GM18519 (cell line): ENCODE measurements at regions not wholly inside any gene's neighbourhood (a gene's known extent, or its start where the extent isn't known, plus 50 kb on each side); places are given as distances from the start of the nearest gene placed in this dataset.
A peak's percentile ranks its signal among the peaks of the same experiment; 100 is the strongest.
"Not testable (repeated sequence)": the region's sequence is repeated elsewhere in the genome, so short reads cannot be mapped to it uniquely, and the experiment has no call there.

Experiments
- ATAC-seq: cut with Tn5 transposase; IDR thresholded peaks from one replicate; pipeline ENCODE4 v1.9.1; 2021; ENCODE audit warnings: mild to moderate bottlenecking, moderate library complexity; ENCODE audit not compliant: unreplicated experiment, low FRiP score

GRCh38 chr4:171538601-171539100, 274.6 kb upstream of the GALNTL6 start:
- no peak for ATAC-seq

GRCh38 chr4:171534391-171534790, 278.8 kb upstream of the GALNTL6 start:
- ATAC-seq: no peak

GRCh38 chr4:171532968-171533367, 280.2 kb upstream of the GALNTL6 start:
- no peak for ATAC-seq

- no peak for ATAC-seq
Observed at GRCh38 chr4:171524903-171525302, 288.3 kb upstream of the GALNTL6 start.

- no peak for ATAC-seq
Observed at GRCh38 chr4:171521726-171522125, 291.5 kb upstream of the GALNTL6 start.

GRCh38 chr4:171519457-171519856, 293.7 kb upstream of the GALNTL6 start:
- ATAC-seq: no peak

- no peak for ATAC-seq
Observed at GRCh38 chr4:171517883-171518282, 295.3 kb upstream of the GALNTL6 start.

GRCh38 chr4:171516694-171517093, 296.5 kb upstream of the GALNTL6 start:
- no peak for ATAC-seq

GRCh38 chr4:171484681-171485080, 328.5 kb upstream of the GALNTL6 start:
- ATAC-seq: no peak

- ATAC-seq: no peak
Observed at GRCh38 chr4:171478181-171478580, 335.0 kb upstream of the GALNTL6 start.

GRCh38 chr4:171475111-171475510, 338.1 kb upstream of the GALNTL6 start:
- ATAC-seq: not testable (repeated sequence)

GRCh38 chr4:171473155-171473554, 340.0 kb upstream of the GALNTL6 start:
- ATAC-seq: peak; percentile 48

- ATAC-seq: no peak
Observed at GRCh38 chr4:171472230-171472629, 341.0 kb upstream of the GALNTL6 start.

- ATAC-seq: no peak
Observed at GRCh38 chr4:171464499-171464898, 348.7 kb upstream of the GALNTL6 start.

- no peak for ATAC-seq
Observed at GRCh38 chr4:171461191-171461590, 352.0 kb upstream of the GALNTL6 start.

GRCh38 chr4:171448919-171449481, 364.2 kb upstream of the GALNTL6 start:
- no peak for ATAC-seq

GRCh38 chr4:171448358-171448757, 364.8 kb upstream of the GALNTL6 start:
- no peak for ATAC-seq

- no peak for ATAC-seq
Observed at GRCh38 chr4:171441300-171441941, 371.8 kb upstream of the GALNTL6 start.

- ATAC-seq: no peak
Observed at GRCh38 chr4:171433674-171434073, 379.5 kb upstream of the GALNTL6 start.

GRCh38 chr4:171432536-171432935, 380.7 kb upstream of the GALNTL6 start:
- no peak for ATAC-seq

- peak; percentile 74 for ATAC-seq
Observed at GRCh38 chr4:171430495-171430894, 382.7 kb upstream of the GALNTL6 start.

GRCh38 chr4:171397175-171397574, 416.0 kb upstream of the GALNTL6 start:
- ATAC-seq: no peak
